Ovary (tissue), 7 donors: ENCODE measurements at regions not wholly inside any gene's neighbourhood (a gene's known extent, or its start where the extent isn't known, plus 50 kb on each side); places are given as distances from the start of the nearest gene placed in this dataset.

Source experiments
- DNase-seq, 5 donors: peaks; one replicate each; pipeline ENCODE4 v3.0.0-alpha.2; 2019 to 2020
- H3K27ac ChIP-seq, 2 donors: fragments of 200-600 bp; one replicate each; pipeline versions ENCODE4 v1.5.1 to v1.8.0; 2019 to 2022
- H3K27me3 ChIP-seq: fragments of 200-600 bp; one replicate; pipeline ENCODE4 v1.8.0; 2022
- H3K36me3 ChIP-seq: fragments of 200-600 bp; sonication (generic); one replicate; pipeline ENCODE4 v1.5.1; 2019
- H3K4me1 ChIP-seq: one replicate; pipeline ENCODE4 v1.8.1; 2013; ENCODE audit warnings: mild to moderate bottlenecking, moderate library complexity; ENCODE audit not compliant: insufficient read depth
- H3K4me3 ChIP-seq: fragments of 200-600 bp; sonication (generic); one replicate; pipeline ENCODE4 v1.5.1; 2017
- H3K9me3 ChIP-seq, 2 donors: fragments of 200-600 bp in 1 of 2; sonication (generic) in 1 of 2; one replicate each; pipeline versions ENCODE4 v1.5.1 to v1.8.1; 2013 to 2019; ENCODE audit warnings: mild to moderate bottlenecking in 1 of 2, moderate library complexity in 1 of 2
- CTCF ChIP-seq, 3 donors: fragments of 450-650 bp in 2 of 3; fragments of 200-600 bp in 1 of 3; IDR thresholded peaks; one replicate each; pipeline versions ENCODE4 v1.5.1 to v1.8.0; 2016 to 2022; ENCODE audit warnings: antibody characterized with exemption in 3 of 3, mild to moderate bottlenecking in 1 of 3
- EP300 ChIP-seq: sonication (generic); formaldehyde crosslinking; IDR thresholded peaks from one replicate; pipeline ENCODE4 v1.6.1; 2017; ENCODE audit warnings: antibody characterized with exemption
- POLR2A ChIP-seq: fragments of 450-650 bp; IDR thresholded peaks from one replicate; pipeline ENCODE4 v1.6.1; 2017; ENCODE audit warnings: antibody characterized with exemption, mild to moderate bottlenecking, moderate library complexity
- WGBS, 3 donors: extraction: QIAGEN DNeasy Blood & Tissue Kit in 1 of 3; methylation state at CpG; one replicate each; pipeline versions ENCODE4 v1.1.5 to v1.1.7; 2013 to 2017; 5-methylcytosine and 5-hydroxymethylcytosine counted together
- intact Hi-C, 4 donors: fragments of 100-400 bp; cut with DNase I; formaldehyde crosslinking; loops; one replicate each; pipeline versions ENCODE4 v1.11.0 to v1.15.1; 2022 to 2023
- donor health status: DM: no; HTN: no; CAD: no; lungs with moderate emphysema.
- donor health status: DM: no; HTN: no; CAD: no.
- donor health status: Bipolar disorder and iron deficiency.
- donor health status: DM: no; HTN: no; CAD: no.
- donor health status: DM: yes; HTN: yes; CAD: no.

- TF ChIP-seq EP300 (no peak), CTCF (IDR thresholded peaks at IDR 0.05) (no peak), POLR2A (no peak)
- intact Hi-C loops, result no loop called here
- Histone ChIP-seq H3K4me3 (no peak overlapping the region), H3K4me1 (no peaks in the 10 kb centered on the region), H3K9me3 (no peaks in the 10 kb centered on the region), H3K27me3 (no peaks in the 10 kb centered on the region), H3K27ac (no peak overlapping the region), H3K36me3 (no peaks in the 10 kb centered on the region)
- 95 to 100% (median 95%) methylated on average over 2 of the region's 2 CpGs for WGBS, 3 donors
- no peak for DNase-seq
Observed at GRCh38 chr20:4300401-4300800, 51.3 kb upstream of the ADRA1D start.

- no peaks in the 10 kb centered on the region for H3K9me3 ChIP-seq
- H3K27me3 ChIP-seq, result no peaks in the 10 kb centered on the region
- H3K4me1 ChIP-seq, result no peaks in the 10 kb centered on the region
- 4 to 13% (median 5%) methylated on average over 2 of the region's 2 CpGs for WGBS, 3 donors
- TF ChIP-seq CTCF (IDR thresholded peaks at IDR 0.05), result no peak
- TF ChIP-seq EP300, result no peak
- no peak for TF ChIP-seq POLR2A
- no peaks in the 10 kb centered on the region for H3K36me3 ChIP-seq
- H3K27ac ChIP-seq, result no peak overlapping the region
- H3K4me3 ChIP-seq, result no peak overlapping the region
- intact Hi-C loops, result no loop called here
- no peak for DNase-seq
Observed at GRCh38 chr20:4299773-4300172, 50.7 kb upstream of the ADRA1D start.

- Histone ChIP-seq H3K9me3 (no peaks in the 10 kb centered on the region), H3K4me1 (no peaks in the 10 kb centered on the region), H3K36me3 (no peaks in the 10 kb centered on the region), H3K27ac (no peak overlapping the region), H3K27me3 (no peaks in the 10 kb centered on the region), H3K4me3 (no peak overlapping the region)
- DNase-seq, result no peak
- WGBS, 3 donors, result 85 to 95% (median 87%) methylated on average over 1 of the region's 1 CpG
- intact Hi-C loops, result no loop called here
- TF ChIP-seq POLR2A (no peak), EP300 (no peak), CTCF (IDR thresholded peaks at IDR 0.05) (no peak)
Observed at GRCh38 chr20:4299216-4299615, 50.1 kb upstream of the ADRA1D start.
